ENCODE measurements at regions not wholly inside any gene's neighbourhood (a gene's known extent, or its start where the extent isn't known, plus 50 kb on each side); places are given as distances from the start of the nearest gene placed in this dataset.

DNA sequence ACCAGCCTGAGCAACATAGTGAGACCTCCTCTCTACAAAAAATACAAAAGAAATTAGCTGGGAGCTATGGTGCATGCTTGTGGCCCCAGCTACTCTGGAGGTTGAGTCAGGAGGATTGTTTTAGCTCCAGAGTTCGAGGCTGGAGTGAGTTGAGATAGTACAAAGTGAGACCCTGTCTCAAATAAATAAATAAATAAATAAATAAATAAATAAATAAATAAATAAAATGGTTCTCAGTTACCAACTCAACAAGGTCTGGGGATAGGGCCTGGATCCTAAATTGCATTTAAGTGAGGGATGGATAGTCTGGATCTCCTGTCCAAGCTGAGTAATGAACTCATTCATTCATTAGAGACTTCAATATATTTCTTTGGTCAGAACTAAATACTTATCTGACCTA lies 115.7 kb upstream of the IL1RAPL2 start:
- Histone ChIP-seq H3K27me3 (ENCODE audit: control insufficient read depth in 3 of 3, insufficient read depth in 3 of 3, low read length in 2 of 3) (peaks cover 0 to 21% (median 11%) of the 10 kb centered on the region in 3 donors), H3K4me3 (no peak overlapping the region), H3K27ac (ENCODE audit: low read depth in 1 of 2, low read length in 1 of 2) (no peak overlapping the region), H3K36me3 (ENCODE audit: control insufficient read depth in 4 of 4, insufficient read depth in 4 of 4, low read length in 4 of 4) (no peaks in the 10 kb centered on the region), H3K9me3 (ENCODE audit: control insufficient read depth in 4 of 4, insufficient read depth in 3 of 4, low read length in 3 of 4) (no peaks in the 10 kb centered on the region), H3K9ac (ENCODE audit: insufficient read depth in 1 of 2, low read length in 2 of 2) (no peak overlapping the region), H3K4me1 (ENCODE audit: control insufficient read depth in 5 of 5, insufficient read depth in 5 of 5, low read length in 5 of 5) (no peaks in the 10 kb centered on the region)
- ATAC-seq (ENCODE audit: insufficient read depth, low FRiP score) (no peak), DNase-seq (no peak)
- WGBS, 2 donors = 47 to 56% methylated on average over 1 of the region's 1 CpG
- TF ChIP-seq, protein P1, sequence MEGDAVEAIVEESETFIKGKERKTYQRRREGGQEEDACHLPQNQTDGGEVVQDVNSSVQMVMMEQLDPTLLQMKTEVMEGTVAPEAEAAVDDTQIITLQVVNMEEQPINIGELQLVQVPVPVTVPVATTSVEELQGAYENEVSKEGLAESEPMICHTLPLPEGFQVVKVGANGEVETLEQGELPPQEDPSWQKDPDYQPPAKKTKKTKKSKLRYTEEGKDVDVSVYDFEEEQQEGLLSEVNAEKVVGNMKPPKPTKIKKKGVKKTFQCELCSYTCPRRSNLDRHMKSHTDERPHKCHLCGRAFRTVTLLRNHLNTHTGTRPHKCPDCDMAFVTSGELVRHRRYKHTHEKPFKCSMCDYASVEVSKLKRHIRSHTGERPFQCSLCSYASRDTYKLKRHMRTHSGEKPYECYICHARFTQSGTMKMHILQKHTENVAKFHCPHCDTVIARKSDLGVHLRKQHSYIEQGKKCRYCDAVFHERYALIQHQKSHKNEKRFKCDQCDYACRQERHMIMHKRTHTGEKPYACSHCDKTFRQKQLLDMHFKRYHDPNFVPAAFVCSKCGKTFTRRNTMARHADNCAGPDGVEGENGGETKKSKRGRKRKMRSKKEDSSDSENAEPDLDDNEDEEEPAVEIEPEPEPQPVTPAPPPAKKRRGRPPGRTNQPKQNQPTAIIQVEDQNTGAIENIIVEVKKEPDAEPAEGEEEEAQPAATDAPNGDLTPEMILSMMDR (IDR thresholded peaks at IDR 0.05; ENCODE audit: control extremely low read depth, extremely low read depth) = no peak

DNA sequence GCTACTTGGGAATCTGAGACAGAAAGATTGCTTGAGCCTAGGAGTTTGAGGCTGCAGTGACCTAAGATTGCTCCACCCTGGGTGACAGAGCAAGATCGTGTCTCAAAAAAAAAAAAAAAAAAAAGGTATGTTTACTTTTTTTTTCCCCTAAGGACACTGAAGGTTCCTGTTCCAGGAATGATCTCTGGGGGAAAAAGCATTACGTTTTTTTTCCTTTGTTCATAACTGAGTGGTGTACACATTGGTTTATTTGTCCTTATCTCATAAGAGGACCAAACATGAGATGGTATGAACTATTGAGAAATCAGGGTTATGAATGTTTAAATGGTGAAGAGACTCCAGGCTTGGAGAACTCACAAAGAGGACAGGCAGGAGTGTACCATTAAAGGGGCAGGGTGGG lies 120.4 kb upstream of the IL1RAPL2 start:
- H3K9me3 ChIP-seq (ENCODE audit: control insufficient read depth in 4 of 4, insufficient read depth in 3 of 4, low read length in 3 of 4) = no peaks in the 10 kb centered on the region
- no peak overlapping the region for H3K27ac ChIP-seq (ENCODE audit: low read depth in 1 of 2, low read length in 1 of 2)
- no peak overlapping the region for H3K9ac ChIP-seq (ENCODE audit: insufficient read depth in 1 of 2, low read length in 2 of 2)
- TF ChIP-seq, protein P1 (IDR thresholded peaks at IDR 0.05; ENCODE audit: control extremely low read depth, extremely low read depth) = no peak
- H3K4me3 ChIP-seq = no peak overlapping the region
- DNase-seq (no peak), ATAC-seq (ENCODE audit: insufficient read depth, low FRiP score) (no peak)
- no peaks in the 10 kb centered on the region for H3K36me3 ChIP-seq (ENCODE audit: control insufficient read depth in 4 of 4, insufficient read depth in 4 of 4, low read length in 4 of 4)
- H3K27me3 ChIP-seq (ENCODE audit: control insufficient read depth in 3 of 3, insufficient read depth in 3 of 3, low read length in 2 of 3) = peaks cover 0 to 21% (median 11%) of the 10 kb centered on the region in 3 donors
- WGBS, 2 donors = 30 to 65% methylated on average over 2 of the region's 2 CpGs
- no peaks in the 10 kb centered on the region for H3K4me1 ChIP-seq (ENCODE audit: control insufficient read depth in 5 of 5, insufficient read depth in 5 of 5, low read length in 5 of 5)

DNA sequence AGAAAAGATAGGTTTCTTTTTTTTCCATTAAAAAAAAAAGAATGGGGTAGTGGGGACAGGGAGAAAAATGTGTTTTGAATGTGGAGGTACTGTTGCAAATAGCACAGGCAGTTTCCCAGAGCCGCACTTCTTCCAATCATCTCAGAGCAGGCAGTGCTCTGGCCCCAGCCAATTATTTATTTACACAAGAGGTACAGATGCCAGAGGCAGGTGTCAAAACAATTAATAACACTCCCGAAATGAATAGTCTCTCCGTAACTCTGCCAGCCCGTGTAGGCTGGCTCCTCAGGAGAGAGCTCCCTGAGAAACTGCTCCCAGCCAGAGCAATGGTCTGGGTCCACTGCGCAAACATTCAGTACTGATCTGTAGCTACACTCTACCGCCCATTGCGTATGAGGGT lies 130.8 kb upstream of the IL1RAPL2 start:
- no peak for DNase-seq
- Histone ChIP-seq H3K4me1 (ENCODE audit: control insufficient read depth in 5 of 5, insufficient read depth in 5 of 5, low read length in 5 of 5) (no peaks in the 10 kb centered on the region), H3K9me3 (ENCODE audit: control insufficient read depth in 4 of 4, insufficient read depth in 3 of 4, low read length in 3 of 4) (peaks cover 0 to 3% (median 0%) of the 10 kb centered on the region in 4 donors), H3K36me3 (ENCODE audit: control insufficient read depth in 4 of 4, insufficient read depth in 4 of 4, low read length in 4 of 4) (no peaks in the 10 kb centered on the region), H3K27me3 (ENCODE audit: control insufficient read depth in 3 of 3, insufficient read depth in 3 of 3, low read length in 2 of 3) (peaks cover 3 to 42% (median 18%) of the 10 kb centered on the region in 3 donors), H3K4me3 (no peak overlapping the region), H3K9ac (ENCODE audit: insufficient read depth in 1 of 2, low read length in 2 of 2) (no peak overlapping the region), H3K27ac (ENCODE audit: low read depth in 1 of 2, low read length in 1 of 2) (no peak overlapping the region)
- WGBS, 2 donors = 61 to 73% methylated on average over 7 of the region's 7 CpGs
- ATAC-seq (ENCODE audit: insufficient read depth, low FRiP score) = no peak
- TF ChIP-seq, protein P1 (IDR thresholded peaks at IDR 0.05; ENCODE audit: control extremely low read depth, extremely low read depth) = no peak

DNA sequence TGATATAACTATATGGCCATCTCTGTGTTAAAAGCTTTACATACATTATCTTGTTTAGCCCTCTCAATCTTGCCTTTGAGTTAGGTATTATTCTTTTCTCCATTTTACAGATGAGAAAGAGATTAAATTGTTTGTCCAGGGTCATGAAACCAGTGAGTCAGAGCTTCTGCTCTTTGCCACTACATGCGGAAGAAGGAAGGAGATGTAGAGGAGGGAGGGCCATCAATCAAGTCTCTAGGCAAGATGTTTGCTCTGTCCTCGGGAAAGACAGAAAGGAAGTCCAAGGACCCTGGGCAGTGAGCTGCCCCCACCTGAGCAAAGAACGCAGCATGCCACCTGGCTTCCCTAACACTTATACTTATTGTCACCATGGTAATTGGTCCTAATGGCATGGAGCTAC lies 133.7 kb upstream of the IL1RAPL2 start:
- ATAC-seq (ENCODE audit: insufficient read depth, low FRiP score) = no peak
- H3K36me3 ChIP-seq (ENCODE audit: control insufficient read depth in 4 of 4, insufficient read depth in 4 of 4, low read length in 4 of 4) = no peaks in the 10 kb centered on the region
- H3K9ac ChIP-seq (ENCODE audit: insufficient read depth in 1 of 2, low read length in 2 of 2) = no peak overlapping the region
- H3K27me3 ChIP-seq (ENCODE audit: control insufficient read depth in 3 of 3, insufficient read depth in 3 of 3, low read length in 2 of 3) = peaks cover 10 to 42% (median 21%) of the 10 kb centered on the region in 3 donors
- H3K27ac ChIP-seq (ENCODE audit: low read depth in 1 of 2, low read length in 1 of 2) = no peak overlapping the region
- peaks cover 0 to 5% (median 0%) of the 10 kb centered on the region in 4 donors for H3K9me3 ChIP-seq (ENCODE audit: control insufficient read depth in 4 of 4, insufficient read depth in 3 of 4, low read length in 3 of 4)
- H3K4me3 ChIP-seq = no peak overlapping the region
- DNase-seq = no peak
- WGBS, 2 donors = 50 to 52% methylated on average over 3 of the region's 3 CpGs
- H3K4me1 ChIP-seq (ENCODE audit: control insufficient read depth in 5 of 5, insufficient read depth in 5 of 5, low read length in 5 of 5) = no peaks in the 10 kb centered on the region
- TF ChIP-seq, protein P1 (IDR thresholded peaks at IDR 0.05; ENCODE audit: control extremely low read depth, extremely low read depth) = no peak

Data from lung (tissue), 11 donors.